Spleen (tissue), 11 donors: ENCODE measurements at regions not wholly inside any gene's neighbourhood (a gene's known extent, or its start where the extent isn't known, plus 50 kb on each side); places are given as distances from the start of the nearest gene placed in this dataset.

Experiments used
- DNase-seq: peaks from one replicate; pipeline ENCODE4 v3.0.0-alpha.2; 2020
- H3K27ac ChIP-seq, 8 donors: fragments of 200-600 bp; sonication (generic) in 7 of 8; 1 replicate in 4 of 8; 2 replicates in 4 of 8; pipeline versions ENCODE4 v1.5.0 to v1.8.0; 2016 to 2021; ENCODE audit warnings: inconsistent platforms in 4 of 8, mild to moderate bottlenecking in 4 of 8, moderate library complexity in 1 of 8
- H3K27me3 ChIP-seq, 7 donors: fragments of 200-600 bp; sonication (generic) in 6 of 7; replicated peaks in 1 of 7; 1 replicate in 4 of 7; 2 replicates in 3 of 7; pipeline versions ENCODE4 v1.5.0 to v1.8.0; 2016 to 2021; ENCODE audit warnings: inconsistent platforms in 3 of 7, mild to moderate bottlenecking in 1 of 7
- H3K36me3 ChIP-seq, 6 donors: fragments of 200-600 bp; sonication (generic) in 5 of 6; 1 replicate in 4 of 6; 2 replicates in 2 of 6; pipeline versions ENCODE4 v1.5.0 to v1.8.0; 2016 to 2021; ENCODE audit warnings: inconsistent platforms in 2 of 6
- H3K4me1 ChIP-seq, 6 donors: fragments of 200-600 bp; sonication (generic) in 5 of 6; 1 replicate in 3 of 6; 2 replicates in 3 of 6; pipeline versions ENCODE4 v1.5.0 to v1.8.0; 2016 to 2021; ENCODE audit warnings: inconsistent platforms in 3 of 6
- H3K4me3 ChIP-seq, 8 donors: fragments of 200-600 bp; sonication (generic) in 7 of 8; 1 replicate in 4 of 8; 2 replicates in 4 of 8; pipeline versions ENCODE4 v1.5.0 to v1.8.0; 2016 to 2021; ENCODE audit warnings: inconsistent platforms in 4 of 8, mild to moderate bottlenecking in 4 of 8, moderate library complexity in 2 of 8
- H3K9me3 ChIP-seq, 8 donors: fragments of 200-600 bp; sonication (generic) in 7 of 8; 1 replicate in 4 of 8; 2 replicates in 4 of 8; pipeline versions ENCODE4 v1.5.0 to v1.8.0; 2016 to 2021; ENCODE audit warnings: inconsistent platforms in 4 of 8
- POLR2A ChIP-seq, 3 donors: fragments of 450-650 bp; IDR thresholded peaks; one replicate each; pipeline ENCODE4 v1.5.1; 2017; ENCODE audit warnings: antibody characterized with exemption in 3 of 3, mild to moderate bottlenecking in 1 of 3
- POLR2AphosphoS5 ChIP-seq, 3 donors: sonication (generic); formaldehyde crosslinking; IDR thresholded peaks; one replicate each; pipeline ENCODE4 v1.5.1; 2017; ENCODE audit warnings: antibody characterized with exemption in 3 of 3
- WGBS, 5 donors: extraction: QIAGEN DNeasy Blood & Tissue Kit in 3 of 5; methylation state at CpG; one replicate each; pipeline versions ENCODE4 v1.1.5 to v1.1.7; 2013 to 2018; 5-methylcytosine and 5-hydroxymethylcytosine counted together
- intact Hi-C: fragments of 100-400 bp; cut with DNase I; formaldehyde crosslinking; loops from one replicate; pipeline ENCODE4 v1.15.0; 2023; ENCODE audit warnings: low total_unique reads
- TF ChIP-seq, protein P1 (sequence below), 11 experiments: fragments of 200-600 bp in 7 of 11; fragments of 450-650 bp in 4 of 11; sonication (generic) in 4 of 11; IDR thresholded peaks in 8 of 11; conservative IDR thresholded peaks in 3 of 11; 1 replicate in 7 of 11; 2 replicates in 4 of 11; pipeline versions ENCODE4 v1.4.0 to v1.8.0; 2016 to 2021; ENCODE audit warnings: antibody characterized with exemption in 11 of 11, inconsistent platforms in 4 of 11, mild to moderate bottlenecking in 1 of 11
- donor health status: healthy with polysubstance abuse.
- donor health status: DM: no; HTN: no; CAD: no; lungs with moderate emphysema.
- donor health status: DM: no; HTN: no; CAD: no.
- donor health status: Bipolar disorder and iron deficiency.
- donor health status: healthy.
- donor health status: DM: no; HTN: no; CAD: no.
- donor health status: DM: yes; HTN: yes; CAD: no.

DNA sequence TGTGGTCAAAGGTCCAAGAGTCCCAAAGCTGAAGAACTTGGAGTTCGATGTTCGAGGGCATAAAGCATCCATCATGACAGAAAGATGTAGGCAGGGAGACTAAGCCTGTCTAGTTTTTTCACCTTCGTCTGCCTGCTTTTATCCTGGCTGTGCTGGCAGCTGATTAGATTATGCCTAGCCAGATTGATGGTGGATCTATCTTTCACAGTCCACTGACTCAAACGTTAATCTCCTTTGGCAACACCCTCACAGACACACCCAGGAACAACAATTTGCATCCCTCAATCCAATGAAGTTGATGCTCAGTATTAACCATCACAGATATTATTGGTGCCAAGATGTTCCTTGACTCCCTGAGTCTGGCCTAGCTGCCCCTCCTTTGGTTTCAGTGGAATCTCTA lies 530.8 kb upstream of the CLINT1 start:
- no peak for TF ChIP-seq POLR2A (IDR thresholded peaks at IDR 0.05)

GRCh38 chr5:158388021-158388420 lies 529.1 kb upstream of the CLINT1 start:
- intact Hi-C loops = no loop called here
- DNase-seq = no peak
- 91 to 96% (median 92%) methylated on average over 9 of the region's 9 CpGs for WGBS, 5 donors
- no peak overlapping the region for H3K4me3 ChIP-seq
- peaks cover 0 to 16% (median 2%) of the 10 kb centered on the region in 6 donors for H3K4me1 ChIP-seq
- H3K27ac ChIP-seq = no peak overlapping the region
- no peaks in the 10 kb centered on the region for H3K27me3 ChIP-seq
- no peak for TF ChIP-seq POLR2A (IDR thresholded peaks at IDR 0.05)
- TF ChIP-seq, protein P1, sequence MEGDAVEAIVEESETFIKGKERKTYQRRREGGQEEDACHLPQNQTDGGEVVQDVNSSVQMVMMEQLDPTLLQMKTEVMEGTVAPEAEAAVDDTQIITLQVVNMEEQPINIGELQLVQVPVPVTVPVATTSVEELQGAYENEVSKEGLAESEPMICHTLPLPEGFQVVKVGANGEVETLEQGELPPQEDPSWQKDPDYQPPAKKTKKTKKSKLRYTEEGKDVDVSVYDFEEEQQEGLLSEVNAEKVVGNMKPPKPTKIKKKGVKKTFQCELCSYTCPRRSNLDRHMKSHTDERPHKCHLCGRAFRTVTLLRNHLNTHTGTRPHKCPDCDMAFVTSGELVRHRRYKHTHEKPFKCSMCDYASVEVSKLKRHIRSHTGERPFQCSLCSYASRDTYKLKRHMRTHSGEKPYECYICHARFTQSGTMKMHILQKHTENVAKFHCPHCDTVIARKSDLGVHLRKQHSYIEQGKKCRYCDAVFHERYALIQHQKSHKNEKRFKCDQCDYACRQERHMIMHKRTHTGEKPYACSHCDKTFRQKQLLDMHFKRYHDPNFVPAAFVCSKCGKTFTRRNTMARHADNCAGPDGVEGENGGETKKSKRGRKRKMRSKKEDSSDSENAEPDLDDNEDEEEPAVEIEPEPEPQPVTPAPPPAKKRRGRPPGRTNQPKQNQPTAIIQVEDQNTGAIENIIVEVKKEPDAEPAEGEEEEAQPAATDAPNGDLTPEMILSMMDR (IDR thresholded peaks at IDR 0.05 in 8 of 11, conservative IDR thresholded peaks at IDR 0.05 in 3 of 11) = no peak
- no peak for TF ChIP-seq POLR2AphosphoS5 (IDR thresholded peaks at IDR 0.05)
- no peaks in the 10 kb centered on the region for H3K36me3 ChIP-seq
- peaks cover 0 to 23% (median 17%) of the 10 kb centered on the region in 8 donors for H3K9me3 ChIP-seq

More for the DNA sequence above, 530.8 kb upstream of the CLINT1 start:
- no peak for DNase-seq
- Histone ChIP-seq H3K9me3 (peaks cover 0 to 17% (median 13%) of the 10 kb centered on the region in 8 donors), H3K27ac (no peak overlapping the region), H3K36me3 (no peaks in the 10 kb centered on the region), H3K4me1 (peaks cover 0 to 3% (median 0%) of the 10 kb centered on the region in 6 donors), H3K4me3 (no peak overlapping the region), H3K27me3 (no peaks in the 10 kb centered on the region)
- 80 to 88% (median 82%) methylated on average over 4 of the region's 4 CpGs for WGBS, 5 donors
- intact Hi-C loops = no loop called here

GRCh38 chr5:158387499-158387898 lies 528.6 kb upstream of the CLINT1 start:
- WGBS, 5 donors = 31 to 70% (median 62%) methylated on average over 1 of the region's 1 CpG
- no peak overlapping the region for H3K4me3 ChIP-seq
- peaks cover 0 to 21% (median 4%) of the 10 kb centered on the region in 6 donors for H3K4me1 ChIP-seq
- H3K27me3 ChIP-seq = no peaks in the 10 kb centered on the region
- H3K36me3 ChIP-seq = no peaks in the 10 kb centered on the region
- H3K27ac ChIP-seq = no peak overlapping the region
- TF ChIP-seq POLR2A (IDR thresholded peaks at IDR 0.05) = no peak
- TF ChIP-seq, protein P1 (IDR thresholded peaks at IDR 0.05 in 8 of 11, conservative IDR thresholded peaks at IDR 0.05 in 3 of 11) = no peak
- no peak for TF ChIP-seq POLR2AphosphoS5 (IDR thresholded peaks at IDR 0.05)
- DNase-seq = no peak
- intact Hi-C loops = no loop called here
- H3K9me3 ChIP-seq = peaks cover 0 to 23% (median 17%) of the 10 kb centered on the region in 8 donors

DNA sequence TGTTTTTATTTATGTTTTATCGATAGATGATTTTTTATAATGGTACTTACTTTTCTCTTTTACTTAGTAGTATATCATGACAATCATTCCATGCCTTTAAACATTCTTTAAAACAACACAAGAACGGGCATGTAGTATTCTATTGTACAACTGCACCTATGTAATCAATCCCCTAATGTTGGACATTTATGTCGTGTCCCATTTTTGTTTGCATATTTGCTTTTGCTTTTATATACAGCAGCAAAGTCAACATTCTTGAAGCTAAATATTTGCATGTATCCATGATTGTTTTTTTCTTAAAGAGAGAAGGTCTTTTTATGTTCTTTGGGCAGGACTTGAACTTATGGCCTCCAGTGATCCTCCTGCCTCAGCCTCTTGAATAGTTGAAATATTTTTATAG lies 527.0 kb upstream of the CLINT1 start:
- H3K4me3 ChIP-seq = no peak overlapping the region
- no peaks in the 10 kb centered on the region for H3K36me3 ChIP-seq
- H3K27ac ChIP-seq = no peak overlapping the region
- no peak for TF ChIP-seq POLR2AphosphoS5 (IDR thresholded peaks at IDR 0.05)
- TF ChIP-seq, protein P1 (IDR thresholded peaks at IDR 0.05 in 8 of 11, conservative IDR thresholded peaks at IDR 0.05 in 3 of 11) = no peak
- TF ChIP-seq POLR2A (IDR thresholded peaks at IDR 0.05) = no peak
- H3K4me1 ChIP-seq = peaks cover 0 to 30% (median 4%) of the 10 kb centered on the region in 6 donors
- no peaks in the 10 kb centered on the region for H3K27me3 ChIP-seq
- no peak for DNase-seq
- intact Hi-C loops = no loop called here
- WGBS, 5 donors = 92 to 99% (median 94%) methylated on average over 3 of the region's 3 CpGs
- H3K9me3 ChIP-seq = peaks cover 0 to 23% (median 17%) of the 10 kb centered on the region in 8 donors
